HL-60 (cell line): ENCODE measurements at regions not wholly inside any gene's neighbourhood (a gene's known extent, or its start where the extent isn't known, plus 50 kb on each side); places are given as distances from the start of the nearest gene placed in this dataset.

Source experiments
- DNase-seq, 2 experiments: peaks; one replicate each; pipeline ENCODE4 v3.0.0-alpha.2; 2010 to 2020; ENCODE audit warnings: low read depth in 1 of 2, low spot score in 1 of 2
- H3K27ac ChIP-seq: fragments of 250-450 bp; sonication (Bioruptor Pico); replicated peaks from 2 replicates; pipeline ENCODE4 v1.5.1; 2020; ENCODE audit warnings: mild to moderate bottlenecking, moderate library complexity
- H3K27me3 ChIP-seq: fragments of 250-450 bp; sonication (Bioruptor Pico); 2 replicates; pipeline ENCODE4 v1.5.1; 2021; ENCODE audit warnings: mild to moderate bottlenecking, moderate library complexity; ENCODE audit not compliant: insufficient read depth, poor library complexity, severe bottlenecking
- H3K4me3 ChIP-seq: replicated peaks from 2 replicates; pipeline ENCODE4 v1.5.1; 2011; ENCODE audit warnings: mild to moderate bottlenecking, control low read depth, low read length; ENCODE audit not compliant: insufficient read depth
- CTCF ChIP-seq: IDR thresholded peaks from one replicate; pipeline ENCODE4 v1.5.1; 2011; ENCODE audit warnings: low read length, control low read depth, inconsistent platforms; ENCODE audit not compliant: insufficient read depth
- GABPA ChIP-seq: IDR thresholded peaks from 2 replicates; pipeline ENCODE4 v1.6.1; 2012; ENCODE audit warnings: low read depth
- POLR2AphosphoS5 ChIP-seq: IDR thresholded peaks from 2 replicates; pipeline ENCODE4 v1.6.1; 2012; ENCODE audit warnings: low read depth
- REST ChIP-seq: IDR thresholded peaks from 2 replicates; pipeline ENCODE4 v1.6.1; 2012; ENCODE audit warnings: low read depth; ENCODE audit not compliant: insufficient replicate concordance
- SPI1 ChIP-seq: IDR thresholded peaks from 2 replicates; pipeline ENCODE4 v1.6.1; 2012; ENCODE audit warnings: low read depth, mild to moderate bottlenecking, borderline replicate concordance

- no peaks in the 10 kb centered on the region for H3K27me3 ChIP-seq
- no peak for TF ChIP-seq GABPA
- 0 out of 2 replicates have a peak, but pooled peaks have one; percentile 28 for TF ChIP-seq SPI1
- no peak overlapping the region for H3K4me3 ChIP-seq
- peak in 1 of 2 experiments; percentile 2 for DNase-seq
- H3K27ac ChIP-seq, result no peak overlapping the region
These were observed 187.4 kb upstream of the RASSF8 start for GRCh38 chr12:25771041-25771440.

- no peaks in the 10 kb centered on the region for H3K27me3 ChIP-seq
- no peak for TF ChIP-seq SPI1
- TF ChIP-seq CTCF, result no peak
- no peak for TF ChIP-seq REST
- no peak for TF ChIP-seq GABPA
- TF ChIP-seq POLR2AphosphoS5, result no peak
- no peak for DNase-seq
- no peak overlapping the region for H3K4me3 ChIP-seq
- no peak overlapping the region for H3K27ac ChIP-seq
These were observed 187.0 kb upstream of the RASSF8 start for GRCh38 chr12:25771476-25771875.

- no peaks in the 10 kb centered on the region for H3K27me3 ChIP-seq
- no peak for DNase-seq
- TF ChIP-seq GABPA (no peak), CTCF (no peak), SPI1 (no peak), POLR2AphosphoS5 (no peak), REST (no peak)
These were observed 182.5 kb upstream of the RASSF8 start for GRCh38 chr12:25775968-25776367.

GRCh38 chr12:25780771-25781170, 177.7 kb upstream of the RASSF8 start:
- no peak for TF ChIP-seq SPI1
- no peak for TF ChIP-seq CTCF
- TF ChIP-seq GABPA, result no peak
- no peak for TF ChIP-seq POLR2AphosphoS5
- no peak for TF ChIP-seq REST
- DNase-seq, result no peak
- no peaks in the 10 kb centered on the region for H3K27me3 ChIP-seq

More at GRCh38 chr12:25775968-25776367, 182.5 kb upstream of the RASSF8 start:
- no peak overlapping the region for H3K4me3 ChIP-seq
- no peak overlapping the region for H3K27ac ChIP-seq

More at GRCh38 chr12:25780771-25781170, 177.7 kb upstream of the RASSF8 start:
- Histone ChIP-seq H3K4me3 (no peak overlapping the region), H3K27ac (no peak overlapping the region)
